HepG2 (cell line): ENCODE measurements at regions not wholly inside any gene's neighbourhood (a gene's known extent, or its start where the extent isn't known, plus 50 kb on each side); places are given as distances from the start of the nearest gene placed in this dataset.

Experiments
- ATAC-seq: fragments of 200-7000 bp; cut with Tn5 transposase; 3 replicates; pipeline ENCODE4 v1.9.1; 2020; ENCODE audit warnings: mild to moderate bottlenecking, moderate library complexity
- BruUV-seq: library from RNA; stranded (reverse); fragments of 400-500 nt; replicated peaks from 2 replicates; lab custom pipeline; 2021; lab: Mats Ljungman, UMichigan
- CTCF ChIA-PET: fragments of 300-600 bp; formaldehyde crosslinking; extraction: SDS; loops from one replicate; lab custom pipeline; 2021; ENCODE audit warnings: low total read pairs, inconsistent platforms, low intra/inter-chr PET ratio; lab: Yijun Ruan, JAX
- POLR2A ChIA-PET: fragments of 350-600 bp; sonication (Branson Sonifier 250); formaldehyde crosslinking; loops from one replicate; lab custom pipeline; 2020; ENCODE audit warnings: antibody characterized with exemption, inconsistent platforms; lab: Yijun Ruan, JAX
- DNase-seq: peaks from one replicate; pipeline ENCODE4 v3.0.0-alpha.2; 2015; ENCODE audit warnings: low spot score
- FAIRE-seq: peaks from 3 replicates; lab custom pipeline; 2011; peaks lifted over from hg19 to GRCh38; lab: Jason Lieb, UNC
- H2AFZ ChIP-seq: one replicate; pipeline ENCODE4 v1.6.1; 2011; ENCODE audit warnings: low read length, inconsistent platforms
- H3K27ac ChIP-seq: fragments of 300-600 bp; 3 replicates; pipeline ENCODE4 v1.8.0; 2011; ENCODE audit warnings: mixed run types, mild to moderate bottlenecking, mixed read lengths, low read length, inconsistent platforms; ENCODE audit not compliant: insufficient read depth; ENCODE audit errors: extremely low read length
- H3K27me3 ChIP-seq, 2 experiments: fragments of 200-600 bp in 1 of 2; 2 replicates in 1 of 2; 3 replicates in 1 of 2; pipeline versions ENCODE4 v1.6.0 to v1.8.0; 2011; ENCODE audit warnings: low read length in 2 of 2, mild to moderate bottlenecking in 2 of 2, moderate library complexity in 2 of 2, inconsistent platforms in 1 of 2; ENCODE audit not compliant: insufficient read depth in 2 of 2, control insufficient read depth in 1 of 2
- H3K36me3 ChIP-seq, 2 experiments: fragments of 200-600 bp in 1 of 2; replicated peaks in 1 of 2; 2 replicates in 1 of 2; 3 replicates in 1 of 2; pipeline versions ENCODE4 v1.5.1 to v1.8.0; 2011; ENCODE audit warnings: low read length in 2 of 2, inconsistent platforms in 1 of 2; ENCODE audit not compliant: insufficient read depth in 2 of 2, control insufficient read depth in 1 of 2
- H3K4me1 ChIP-seq: 2 replicates; pipeline ENCODE4 v1.5.1; 2012; ENCODE audit warnings: low read length, inconsistent platforms; ENCODE audit not compliant: insufficient read depth
- H3K4me2 ChIP-seq: 2 replicates; pipeline ENCODE4 v1.6.0; 2011; ENCODE audit warnings: low read depth, low read length, inconsistent platforms
- H3K4me3 ChIP-seq, 3 experiments: fragments of 200-600 bp in 1 of 3; sonication (generic), shearing (Covaris generic) in 1 of 3; replicated peaks in 1 of 3; 2 replicates each; pipeline ENCODE4 v1.5.1; 2011 to 2016; ENCODE audit warnings: low read length in 3 of 3, inconsistent platforms in 2 of 3, low read depth in 2 of 3, mild to moderate bottlenecking in 2 of 3, control low read depth in 1 of 3, mixed read lengths in 1 of 3; ENCODE audit not compliant: insufficient read depth in 1 of 3
- H3K79me2 ChIP-seq: one replicate; pipeline ENCODE4 v1.6.1; 2011; ENCODE audit warnings: low read length, inconsistent platforms; ENCODE audit not compliant: insufficient read depth
- H3K9ac ChIP-seq: 2 replicates; pipeline ENCODE4 v1.6.0; 2011; ENCODE audit warnings: mild to moderate bottlenecking, low read depth, low read length, inconsistent platforms; ENCODE audit not compliant: insufficient read depth
- H3K9me3 ChIP-seq: 2 replicates; pipeline ENCODE4 v1.5.1; 2012; ENCODE audit warnings: mild to moderate bottlenecking, low read length
- H4K20me1 ChIP-seq: 2 replicates; pipeline ENCODE4 v1.6.0; 2011; ENCODE audit warnings: inconsistent platforms, mild to moderate bottlenecking, low read length, moderate library complexity; ENCODE audit not compliant: insufficient read depth
- GTF3A ChIP-seq: sonication (generic); formaldehyde crosslinking; conservative IDR thresholded peaks from 2 replicates; pipeline ENCODE4 v1.4.0; 2020; ENCODE audit warnings: mild to moderate bottlenecking, missing genetic modification reagents
- HCFC1 ChIP-seq: fragments of 150-350 bp; IDR thresholded peaks from 2 replicates; pipeline ENCODE4 v1.6.1; 2014; ENCODE audit warnings: low read depth, low read length
- MAFF ChIP-seq: IDR thresholded peaks from 2 replicates; pipeline ENCODE4 v1.6.1; 2011; ENCODE audit warnings: low read depth, low read length, improper control_type of control experiment
- MAFK ChIP-seq, 2 experiments: IDR thresholded peaks in 1 of 2; conservative IDR thresholded peaks in 1 of 2; 2 replicates each; pipeline ENCODE4 v1.6.1; 2011; ENCODE audit warnings: improper control_type of control experiment in 2 of 2, low read length in 2 of 2
- SETDB1 ChIP-seq: sonication (generic); formaldehyde crosslinking; IDR thresholded peaks from 2 replicates; pipeline ENCODE4 v1.5.1; 2020; ENCODE audit warnings: missing genetic modification reagents, mild to moderate bottlenecking, borderline replicate concordance
- STAG1 ChIP-seq: sonication (generic); formaldehyde crosslinking; IDR thresholded peaks from 2 replicates; pipeline ENCODE4 v1.4.0; 2020; ENCODE audit warnings: missing genetic modification reagents
- ZNF317 ChIP-seq: sonication (generic); formaldehyde crosslinking; IDR thresholded peaks from 2 replicates; pipeline ENCODE4 v1.5.0; 2020; ENCODE audit warnings: mild to moderate bottlenecking, missing genetic modification reagents
- ZNF503 ChIP-seq: sonication (generic); formaldehyde crosslinking; IDR thresholded peaks from 2 replicates; pipeline ENCODE4 v1.4.0; 2020; ENCODE audit warnings: missing genetic modification reagents
- ZNF569 ChIP-seq: sonication (generic); formaldehyde crosslinking; IDR thresholded peaks from 2 replicates; pipeline ENCODE4 v1.5.0; 2020; ENCODE audit warnings: mild to moderate bottlenecking, missing genetic modification reagents, moderate library complexity, borderline replicate concordance
- WGBS: methylation state at CpG from one replicate; pipeline ENCODE4 v1.1.6; 2017; ENCODE audit warnings: low lambda C conversion rate; 5-methylcytosine and 5-hydroxymethylcytosine counted together
- in situ Hi-C: cut with HindIII; loops from 2 replicates; pipeline ENCODE4 v1.10.0; 2017; ENCODE audit warnings: low pct_unique_long_range_greater_than_20kb; ENCODE audit not compliant: extremely low pct_ligation_motif_present
- intact Hi-C: fragments of 100-400 bp; cut with micrococcal nuclease; formaldehyde crosslinking; loops from one replicate; pipeline ENCODE4 v1.10.0; 2022; ENCODE audit not compliant: unreplicated experiment

GRCh38 chr11:96948066-96948465 is 558.3 kb downstream of the JRKL start:
- FAIRE-seq (no peak), ATAC-seq (no peak), DNase-seq (no peak)
- no TSS peak for BruUV-seq
- Histone ChIP-seq H3K4me2 (no peak overlapping the region), H3K27ac (no peak overlapping the region), H2AFZ (no peak overlapping the region), H3K9ac (no peak overlapping the region), H3K4me3 (no peak overlapping the region), H4K20me1 (no peaks in the 10 kb centered on the region), H3K9me3 (no peaks in the 10 kb centered on the region), H3K4me1 (no peaks in the 10 kb centered on the region), H3K79me2 (no peaks in the 10 kb centered on the region), H3K27me3 (no peaks in the 10 kb centered on the region), H3K36me3 (no peaks in the 10 kb centered on the region)
- no peak for TF ChIP-seq ZNF569 (CRISPR knock-in tag)
- TF ChIP-seq SETDB1 = no peak
- TF ChIP-seq GTF3A (CRISPR knock-in tag) = no peak
- no peak for TF ChIP-seq ZNF503 (CRISPR knock-in tag)
- TF ChIP-seq ZNF317 (CRISPR knock-in tag) = no peak
- no peak for TF ChIP-seq STAG1 (CRISPR knock-in tag)
- peak; percentile 82 for TF ChIP-seq MAFF
- no peak for TF ChIP-seq HCFC1
- TF ChIP-seq MAFK (conservative IDR thresholded peaks at IDR 0.05 in 1 of 2, IDR thresholded peaks at IDR 0.05 in 1 of 2; ENCODE audit: low read length in 2 of 2) = peak; percentile 66 to 91; a peak in 3 of 4 replicates
- CTCF ChIA-PET = no interaction called here
- POLR2A ChIA-PET = no interaction called here
- 55% methylated on average over 2 of the region's 2 CpGs for WGBS
- in situ Hi-C loops = no loop called here
- intact Hi-C loops = no loop called here
